SK-N-SH (cell line): ENCODE measurements at regions not wholly inside any gene's neighbourhood (a gene's known extent, or its start where the extent isn't known, plus 50 kb on each side); places are given as distances from the start of the nearest gene placed in this dataset.

Experiments
- EP300 ChIP-seq, 2 experiments: IDR thresholded peaks; 2 replicates each; pipeline versions ENCODE4 v1.4.0 to v1.6.1; 2012; ENCODE audit warnings: borderline replicate concordance in 1 of 2, low read depth in 1 of 2, low read length in 1 of 2
- FOSL2 ChIP-seq: IDR thresholded peaks from 2 replicates; pipeline ENCODE4 v1.4.0; 2012; ENCODE audit warnings: low read depth, mild to moderate bottlenecking, moderate library complexity, borderline replicate concordance
- POLR2AphosphoS5 ChIP-seq: IDR thresholded peaks from 2 replicates; pipeline ENCODE4 v1.6.1; 2012; ENCODE audit warnings: low read depth, low read length
- RAD21 ChIP-seq: IDR thresholded peaks from 2 replicates; pipeline ENCODE4 v1.6.1; 2012; ENCODE audit warnings: mild to moderate bottlenecking, low read length

GRCh38 chr22:48741540-48741939, 1086.1 kb downstream of the BRD1 start:
- TF ChIP-seq EP300 (IDR thresholded peaks at IDR 0.05; ENCODE audit: borderline replicate concordance in 1 of 2, low read depth in 1 of 2, low read length in 1 of 2) (no peak), RAD21 (no peak), FOSL2 (no peak), POLR2AphosphoS5 (no peak)
